ENCODE measurements at regions not wholly inside any gene's neighbourhood (a gene's known extent, or its start where the extent isn't known, plus 50 kb on each side); places are given as distances from the start of the nearest gene placed in this dataset.
"Not testable (repeated sequence)": the region's sequence is repeated elsewhere in the genome, so short reads cannot be mapped to it uniquely, and the experiment has no call there.

- H3K4me3 ChIP-seq (ENCODE audit: low read length), result not testable (repeated sequence)
Measured at GRCh38 chr4:190118519-190118918, 54.2 kb downstream of the DBET start.

DNA sequence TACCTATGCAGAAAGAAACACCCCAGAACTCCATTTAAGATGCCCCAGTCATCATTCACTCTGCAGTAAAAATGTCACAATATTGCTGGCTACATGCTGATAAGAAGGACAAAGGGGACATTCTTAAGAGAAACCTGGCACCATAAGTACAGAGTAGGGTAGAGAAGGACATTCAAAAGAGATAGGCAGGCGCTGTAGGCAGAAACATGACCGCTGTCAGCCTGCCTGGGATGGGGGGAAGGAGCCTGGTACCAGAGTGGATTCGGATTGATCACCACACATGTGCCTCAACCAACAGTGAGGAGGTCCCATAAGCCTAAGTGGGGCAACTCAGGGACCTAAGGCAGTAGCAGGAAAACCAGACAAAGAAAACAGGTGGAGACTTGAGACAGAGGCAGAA, 54.1 kb upstream of the DUX4 start:
- not testable (repeated sequence) for H3K4me3 ChIP-seq (ENCODE audit: low read length)

GRCh38 chr4:190120111-190120514, 53.5 kb upstream of the DUX4 start:
- H3K4me3 ChIP-seq (ENCODE audit: low read length), result not testable (repeated sequence)

GRCh38 chr4:190120537-190121001, 53.0 kb upstream of the DUX4 start:
- H3K4me3 ChIP-seq (ENCODE audit: low read length), result peak overlapping the region; percentile 11; the same call in 1 of the 2 replicates

GRCh38 chr4:190121076-190121671, 52.4 kb upstream of the DUX4 start:
- H3K4me3 ChIP-seq (ENCODE audit: low read length), result peak overlapping the region; percentile 56; the same call in 1 of the 2 replicates

GRCh38 chr4:190121759-190122158, 51.8 kb upstream of the DUX4 start:
- peak overlapping the region; percentile 27; the same call in 1 of the 2 replicates for H3K4me3 ChIP-seq (ENCODE audit: low read length)
- TF ChIP-seq ZNF274 (IDR thresholded peaks at IDR 0.05; ENCODE audit: low read depth, low read length), result no peak

GRCh38 chr4:190122161-190123142, 51.1 kb upstream of the DUX4 start:
- H3K4me3 ChIP-seq (ENCODE audit: low read length), result peak overlapping the region; percentile 27; the same call in 1 of the 2 replicates
